Ovary (tissue), 3 donors: ENCODE measurements at regions not wholly inside any gene's neighbourhood (a gene's known extent, or its start where the extent isn't known, plus 50 kb on each side); places are given as distances from the start of the nearest gene placed in this dataset.

ENCODE experiments used
- CTCF ChIP-seq, 3 donors: fragments of 450-650 bp in 2 of 3; fragments of 200-600 bp in 1 of 3; IDR thresholded peaks; one replicate each; pipeline versions ENCODE4 v1.5.1 to v1.8.0; 2016 to 2022; ENCODE audit warnings: antibody characterized with exemption in 3 of 3, mild to moderate bottlenecking in 1 of 3
- EP300 ChIP-seq: sonication (generic); formaldehyde crosslinking; IDR thresholded peaks from one replicate; pipeline ENCODE4 v1.6.1; 2017; ENCODE audit warnings: antibody characterized with exemption
- POLR2A ChIP-seq: fragments of 450-650 bp; IDR thresholded peaks from one replicate; pipeline ENCODE4 v1.6.1; 2017; ENCODE audit warnings: antibody characterized with exemption, mild to moderate bottlenecking, moderate library complexity
- donor health status: DM: no; HTN: no; CAD: no.

DNA sequence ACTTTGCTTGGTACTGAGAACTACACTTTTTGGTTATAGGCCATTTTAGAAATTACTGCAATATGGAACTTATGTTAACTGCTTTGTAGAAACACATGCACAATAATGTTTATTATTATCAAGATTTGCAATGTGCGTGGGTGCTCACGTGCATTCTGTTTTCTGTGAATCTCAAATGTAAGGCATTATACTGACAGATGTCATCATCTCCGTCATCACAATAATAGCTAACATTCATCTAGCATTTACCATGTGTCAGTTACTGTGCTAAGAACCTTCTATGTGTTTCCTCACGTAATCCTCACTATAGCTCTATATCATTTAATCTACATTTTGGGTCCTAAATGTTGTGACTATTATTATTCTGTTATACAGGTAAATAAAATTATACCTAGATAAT is 1214.8 kb upstream of the ADGRL4 start:
- TF ChIP-seq CTCF (IDR thresholded peaks at IDR 0.05), result no peak
- no peak for TF ChIP-seq POLR2A
- no peak for TF ChIP-seq EP300
